Liver (tissue), 8 donors: ENCODE measurements at regions not wholly inside any gene's neighbourhood (a gene's known extent, or its start where the extent isn't known, plus 50 kb on each side); places are given as distances from the start of the nearest gene placed in this dataset.

Source experiments
- DNase-seq: peaks from one replicate; pipeline ENCODE4 v3.0.0-alpha.2; 2017; ENCODE audit warnings: low spot score
- H3K27ac ChIP-seq, 2 donors: one replicate each; pipeline ENCODE4 v1.7.0; 2013; ENCODE audit warnings: inconsistent platforms in 2 of 2, low read length in 2 of 2, control low read depth in 1 of 2, low read depth in 1 of 2, mild to moderate bottlenecking in 1 of 2
- H3K27me3 ChIP-seq, 4 donors: one replicate each; pipeline versions ENCODE4 v1.6.1 to v1.7.0; 2013; ENCODE audit warnings: low read length in 3 of 4, inconsistent platforms in 1 of 4, mild to moderate bottlenecking in 1 of 4, moderate library complexity in 1 of 4; ENCODE audit not compliant: control insufficient read depth in 4 of 4, insufficient read depth in 4 of 4
- H3K36me3 ChIP-seq, 4 donors: one replicate each; pipeline versions ENCODE4 v1.6.1 to v1.7.0; 2013; ENCODE audit warnings: low read length in 3 of 4, mild to moderate bottlenecking in 3 of 4, low read depth in 1 of 4, moderate library complexity in 1 of 4; ENCODE audit not compliant: control insufficient read depth in 4 of 4, insufficient read depth in 3 of 4
- H3K4me1 ChIP-seq, 4 donors: one replicate each; pipeline versions ENCODE4 v1.6.1 to v1.7.0; 2013; ENCODE audit warnings: low read length in 3 of 4, mild to moderate bottlenecking in 3 of 4, moderate library complexity in 1 of 4; ENCODE audit not compliant: control insufficient read depth in 4 of 4, insufficient read depth in 4 of 4
- H3K4me3 ChIP-seq, 3 donors: one replicate each; pipeline versions ENCODE4 v1.6.1 to v1.7.0; 2013; ENCODE audit warnings: low read length in 3 of 3, control low read depth in 1 of 3, low read depth in 1 of 3, mild to moderate bottlenecking in 1 of 3
- H3K9ac ChIP-seq, 2 donors: one replicate each; pipeline ENCODE4 v1.7.0; 2013; ENCODE audit warnings: low read length in 2 of 2, mild to moderate bottlenecking in 2 of 2, moderate library complexity in 2 of 2, control low read depth in 1 of 2, low read depth in 1 of 2
- H3K9me3 ChIP-seq, 4 donors: one replicate each; pipeline versions ENCODE4 v1.6.1 to v1.7.0; 2013; ENCODE audit warnings: low read length in 3 of 4; ENCODE audit not compliant: control insufficient read depth in 4 of 4
- ATF3 ChIP-seq: IDR thresholded peaks from 2 replicates; pipeline ENCODE4 v1.6.1; 2016; ENCODE audit warnings: antibody characterized with exemption
- EGR1 ChIP-seq, 2 donors: IDR thresholded peaks; 2 replicates each; pipeline ENCODE4 v1.6.1; 2016 to 2018; ENCODE audit warnings: antibody characterized with exemption in 2 of 2, low read depth in 2 of 2
- FOXA1 ChIP-seq: IDR thresholded peaks from 2 replicates; pipeline ENCODE4 v1.6.1; 2016; ENCODE audit warnings: antibody characterized with exemption
- FOXA2 ChIP-seq: IDR thresholded peaks from 2 replicates; pipeline ENCODE4 v1.6.1; 2016; ENCODE audit warnings: antibody characterized with exemption
- GABPA ChIP-seq, 2 donors: IDR thresholded peaks in 1 of 2; conservative IDR thresholded peaks in 1 of 2; 2 replicates each; pipeline ENCODE4 v1.6.1; 2016; ENCODE audit warnings: antibody characterized with exemption in 2 of 2, mild to moderate bottlenecking in 1 of 2, moderate library complexity in 1 of 2
- JUND ChIP-seq, 2 donors: IDR thresholded peaks; 2 replicates each; pipeline ENCODE4 v1.6.1; 2016; ENCODE audit warnings: antibody characterized with exemption in 2 of 2
- NR2F2 ChIP-seq: IDR thresholded peaks from 2 replicates; pipeline ENCODE4 v1.6.1; 2016; ENCODE audit warnings: antibody characterized with exemption
- RAD21 ChIP-seq, 2 donors: IDR thresholded peaks; 2 replicates each; pipeline ENCODE4 v1.6.1; 2016; ENCODE audit warnings: antibody characterized with exemption in 2 of 2, mild to moderate bottlenecking in 2 of 2
- REST ChIP-seq: IDR thresholded peaks from 2 replicates; pipeline ENCODE4 v1.6.1; 2016; ENCODE audit warnings: antibody characterized with exemption, mild to moderate bottlenecking
- SP1 ChIP-seq: IDR thresholded peaks from 2 replicates; pipeline ENCODE4 v1.6.1; 2018; ENCODE audit warnings: antibody characterized with exemption, mild to moderate bottlenecking
- YY1 ChIP-seq: IDR thresholded peaks from 2 replicates; pipeline ENCODE4 v1.6.1; 2016; ENCODE audit warnings: antibody characterized with exemption, mild to moderate bottlenecking
- ZBTB33 ChIP-seq: IDR thresholded peaks from 2 replicates; pipeline ENCODE4 v1.6.1; 2016; ENCODE audit warnings: antibody characterized with exemption
- WGBS: extraction: QIAGEN DNeasy Blood & Tissue Kit; methylation state at CpG from one replicate; pipeline ENCODE4 v1.1.7; 2013; 5-methylcytosine and 5-hydroxymethylcytosine counted together
- TF ChIP-seq, protein P1 (sequence below): fragments of 150-350 bp; IDR thresholded peaks from 2 replicates; pipeline ENCODE4 v1.5.1; 2017; ENCODE audit warnings: improper control_type of control experiment, low read depth, low read length; ENCODE audit not compliant: missing input control
- TF ChIP-seq, protein P2 (sequence below): IDR thresholded peaks from 2 replicates; pipeline ENCODE4 v1.6.1; 2016; ENCODE audit warnings: antibody characterized with exemption
- donor health status: healthy.
- donor health status: healthy.
- donor health status: healthy.
- donor health status: healthy.
- donor health status: healthy.

GRCh38 chr6:126738146-126738545 is 380.3 kb upstream of the RSPO3 start:
- H3K36me3 ChIP-seq, result no peaks in the 10 kb centered on the region
- H3K9ac ChIP-seq, result no peak overlapping the region
- TF ChIP-seq, protein P1, sequence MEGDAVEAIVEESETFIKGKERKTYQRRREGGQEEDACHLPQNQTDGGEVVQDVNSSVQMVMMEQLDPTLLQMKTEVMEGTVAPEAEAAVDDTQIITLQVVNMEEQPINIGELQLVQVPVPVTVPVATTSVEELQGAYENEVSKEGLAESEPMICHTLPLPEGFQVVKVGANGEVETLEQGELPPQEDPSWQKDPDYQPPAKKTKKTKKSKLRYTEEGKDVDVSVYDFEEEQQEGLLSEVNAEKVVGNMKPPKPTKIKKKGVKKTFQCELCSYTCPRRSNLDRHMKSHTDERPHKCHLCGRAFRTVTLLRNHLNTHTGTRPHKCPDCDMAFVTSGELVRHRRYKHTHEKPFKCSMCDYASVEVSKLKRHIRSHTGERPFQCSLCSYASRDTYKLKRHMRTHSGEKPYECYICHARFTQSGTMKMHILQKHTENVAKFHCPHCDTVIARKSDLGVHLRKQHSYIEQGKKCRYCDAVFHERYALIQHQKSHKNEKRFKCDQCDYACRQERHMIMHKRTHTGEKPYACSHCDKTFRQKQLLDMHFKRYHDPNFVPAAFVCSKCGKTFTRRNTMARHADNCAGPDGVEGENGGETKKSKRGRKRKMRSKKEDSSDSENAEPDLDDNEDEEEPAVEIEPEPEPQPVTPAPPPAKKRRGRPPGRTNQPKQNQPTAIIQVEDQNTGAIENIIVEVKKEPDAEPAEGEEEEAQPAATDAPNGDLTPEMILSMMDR, result no peak
- TF ChIP-seq FOXA1, result no peak
- TF ChIP-seq, protein P2, sequence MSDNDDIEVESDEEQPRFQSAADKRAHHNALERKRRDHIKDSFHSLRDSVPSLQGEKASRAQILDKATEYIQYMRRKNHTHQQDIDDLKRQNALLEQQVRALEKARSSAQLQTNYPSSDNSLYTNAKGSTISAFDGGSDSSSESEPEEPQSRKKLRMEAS, result no peak
- no peak for TF ChIP-seq JUND (IDR thresholded peaks at IDR 0.05)
- no peak for TF ChIP-seq SP1
- TF ChIP-seq ZBTB33, result no peak
- no peak for TF ChIP-seq ATF3
- TF ChIP-seq GABPA (IDR thresholded peaks at IDR 0.05 in 1 of 2, conservative IDR thresholded peaks at IDR 0.05 in 1 of 2), result no peak
- no peak for TF ChIP-seq YY1
- TF ChIP-seq FOXA2, result no peak
- no peak for TF ChIP-seq EGR1 (IDR thresholded peaks at IDR 0.05; ENCODE audit: low read depth in 2 of 2)
- no peak for TF ChIP-seq NR2F2
- DNase-seq, result no peak
- no peaks in the 10 kb centered on the region for H3K4me1 ChIP-seq
- WGBS, result 84% methylated on average over 1 of the region's 1 CpG
- no peak overlapping the region for H3K4me3 ChIP-seq
- H3K27me3 ChIP-seq, result peaks cover 0 to 3% (median 0%) of the 10 kb centered on the region in 4 donors
- no peak overlapping the region for H3K27ac ChIP-seq
- no peaks in the 10 kb centered on the region for H3K9me3 ChIP-seq

- H3K4me3 ChIP-seq, result no peak overlapping the region
Observed at GRCh38 chr6:126738641-126739040, 379.8 kb upstream of the RSPO3 start.

More at GRCh38 chr6:126738641-126739040, 379.8 kb upstream of the RSPO3 start:
- DNase-seq, result no peak
- 66% methylated on average over 1 of the region's 1 CpG for WGBS
- H3K27ac ChIP-seq, result no peak overlapping the region
- H3K9me3 ChIP-seq, result no peaks in the 10 kb centered on the region
- H3K4me1 ChIP-seq, result no peaks in the 10 kb centered on the region
- peaks cover 0 to 3% (median 0%) of the 10 kb centered on the region in 4 donors for H3K27me3 ChIP-seq
- no peak for TF ChIP-seq RAD21 (IDR thresholded peaks at IDR 0.05)
- no peak for TF ChIP-seq SP1
- TF ChIP-seq EGR1 (IDR thresholded peaks at IDR 0.05; ENCODE audit: low read depth in 2 of 2), result no peak
- TF ChIP-seq REST, result no peak
- H3K36me3 ChIP-seq, result no peaks in the 10 kb centered on the region
- no peak overlapping the region for H3K9ac ChIP-seq
